Transverse colon (tissue), 3 donors: ENCODE measurements at regions not wholly inside any gene's neighbourhood (a gene's known extent, or its start where the extent isn't known, plus 50 kb on each side); places are given as distances from the start of the nearest gene placed in this dataset.

Source experiments
- CTCF ChIP-seq, 5 experiments: fragments of 200-600 bp in 3 of 5; fragments of 450-650 bp in 2 of 5; sonication (generic) in 3 of 5; IDR thresholded peaks; 1 replicate in 2 of 5; 2 replicates in 3 of 5; pipeline ENCODE4 v1.5.1; 2016 to 2017; ENCODE audit warnings: antibody characterized with exemption in 5 of 5, inconsistent platforms in 3 of 5, mild to moderate bottlenecking in 2 of 5, moderate library complexity in 1 of 5
- POLR2A ChIP-seq: fragments of 450-650 bp; IDR thresholded peaks from one replicate; pipeline ENCODE4 v1.6.1; 2016; ENCODE audit warnings: antibody characterized with exemption, mild to moderate bottlenecking, moderate library complexity

- TF ChIP-seq CTCF (IDR thresholded peaks at IDR 0.05) = no peak
- TF ChIP-seq POLR2A = no peak
These were observed 232.7 kb upstream of the HSFY2 start for GRCh38 chrY:19006234-19006633.
